Left hindlimb (tissue), 1 donor: ENCODE measurements at regions not wholly inside any gene's neighbourhood (a gene's known extent, or its start where the extent isn't known, plus 50 kb on each side); places are given as distances from the start of the nearest gene placed in this dataset.
A peak's percentile ranks its signal among the peaks of the same experiment; 100 is the strongest.
"Not testable (repeated sequence)": the region's sequence is repeated elsewhere in the genome, so short reads cannot be mapped to it uniquely, and the experiment has no call there.

Experiments used
- DNase-seq: peaks from one replicate; pipeline ENCODE4 v3.0.0-alpha.2; 2018

- DNase-seq = no peak
Measured at GRCh38 chr4:24195991-24196736, 306.3 kb upstream of the PPARGC1A start.

DNA sequence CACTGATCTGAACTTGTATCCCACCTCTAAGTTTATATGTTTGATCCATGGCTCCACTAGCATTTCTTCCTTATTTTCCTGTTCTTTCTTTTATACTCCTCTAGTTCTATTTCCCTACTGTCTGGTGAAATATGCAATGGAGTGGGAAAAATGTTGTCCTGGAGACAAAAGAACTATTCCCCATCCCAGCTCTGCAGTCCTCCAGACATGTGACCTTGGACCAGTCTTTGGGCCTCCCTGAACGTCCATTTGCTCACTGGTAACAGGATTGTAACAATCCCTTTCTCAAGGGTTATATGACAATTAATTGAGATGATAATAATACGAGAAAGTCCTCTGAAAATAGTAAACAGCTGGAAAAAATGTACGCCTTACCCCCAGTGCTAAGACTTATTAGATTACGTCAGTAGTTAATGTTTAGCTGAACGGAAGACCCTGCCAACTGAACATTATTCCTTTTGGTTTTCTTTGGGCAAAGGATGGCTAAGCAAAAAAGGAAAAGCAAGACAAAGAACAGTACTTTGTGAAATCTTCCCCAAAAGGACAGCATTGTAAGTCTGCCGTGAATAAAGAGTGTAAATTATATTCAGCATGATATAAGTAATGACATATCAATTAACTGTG lies 302.3 kb upstream of the PPARGC1A start:
- DNase-seq = no peak

- peak; percentile 69 for DNase-seq
Measured at GRCh38 chr4:24190761-24191695, 301.2 kb upstream of the PPARGC1A start.

GRCh38 chr4:24188459-24188858 lies 298.6 kb upstream of the PPARGC1A start:
- DNase-seq = no peak

DNA sequence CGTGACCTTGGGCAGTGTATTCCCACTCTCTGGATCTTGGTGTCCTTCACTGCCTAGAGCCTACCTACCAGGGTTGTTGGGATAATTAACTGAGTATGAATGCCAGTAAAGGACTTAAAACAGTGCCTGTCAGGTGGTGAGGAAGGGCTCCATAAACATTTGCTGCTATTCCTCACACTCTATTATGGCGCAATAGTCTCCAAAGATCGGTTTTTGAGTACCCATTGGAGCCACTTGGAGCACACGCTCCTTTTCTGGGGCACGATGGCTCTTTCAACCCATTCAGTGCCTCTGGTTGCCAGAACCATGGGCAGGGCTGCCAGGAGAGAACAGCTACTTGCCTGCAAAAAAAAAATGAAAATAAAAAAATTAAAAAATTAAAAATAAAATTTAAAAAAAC lies 296.6 kb upstream of the PPARGC1A start:
- no peak for DNase-seq

- no peak for DNase-seq
Measured at GRCh38 chr4:24181005-24181404, 291.2 kb upstream of the PPARGC1A start.

- DNase-seq = no peak
Measured at GRCh38 chr4:24180586-24180985, 290.7 kb upstream of the PPARGC1A start.

DNA sequence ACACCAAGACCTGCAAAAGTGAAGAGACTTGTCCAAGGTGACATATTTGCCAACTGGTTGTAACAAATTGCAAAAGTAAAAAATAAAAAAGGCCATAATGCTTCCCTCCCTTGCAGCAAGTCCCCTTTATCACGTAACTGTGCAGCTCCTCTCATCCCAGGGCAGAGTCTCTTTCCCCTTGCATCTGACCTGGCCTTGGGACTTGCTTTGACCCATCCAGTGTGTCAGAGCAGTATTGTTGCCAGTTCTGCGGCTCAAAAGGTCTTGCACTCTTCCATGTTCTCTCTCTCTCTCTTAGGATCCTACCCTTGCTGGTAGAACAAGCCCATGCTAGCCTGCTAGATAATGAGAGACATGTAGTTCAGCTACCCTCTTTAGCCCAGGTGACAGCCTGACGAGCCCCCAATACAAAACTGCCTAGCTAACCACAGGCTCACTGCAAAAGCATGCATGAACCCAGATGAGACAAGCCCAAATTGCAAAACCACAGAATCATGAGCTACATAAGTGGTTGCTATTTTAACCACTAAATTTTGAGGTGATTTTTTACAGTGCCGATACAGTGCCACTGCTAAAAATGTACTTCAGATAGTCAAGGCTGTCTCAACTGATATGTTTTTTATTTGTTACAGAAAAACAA lies 289.5 kb upstream of the PPARGC1A start:
- no peak for DNase-seq

- DNase-seq = not testable (repeated sequence)
Measured at GRCh38 chr4:24177443-24177842, 287.6 kb upstream of the PPARGC1A start.

DNA sequence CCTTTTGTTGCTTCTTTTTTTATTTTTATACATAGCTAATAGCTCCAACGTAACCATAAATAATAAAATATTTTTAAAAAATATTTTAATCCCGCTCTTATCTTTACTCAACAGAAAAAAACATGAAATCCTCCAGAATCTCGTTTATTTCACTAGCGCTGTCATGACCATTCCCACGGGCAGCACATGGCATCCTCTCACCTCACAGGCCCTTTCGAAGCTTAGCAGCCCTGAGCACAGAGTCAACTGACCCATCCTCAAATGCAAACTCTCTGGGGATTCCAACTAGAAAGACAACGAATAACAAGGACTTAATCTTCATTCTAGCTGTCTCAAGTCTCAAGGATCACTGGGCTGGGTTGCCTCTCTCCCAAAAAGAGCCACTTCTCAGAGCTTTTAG lies 285.9 kb upstream of the PPARGC1A start:
- DNase-seq = no peak

GRCh38 chr4:24174602-24175001 lies 284.8 kb upstream of the PPARGC1A start:
- peak; percentile 42 for DNase-seq

DNA sequence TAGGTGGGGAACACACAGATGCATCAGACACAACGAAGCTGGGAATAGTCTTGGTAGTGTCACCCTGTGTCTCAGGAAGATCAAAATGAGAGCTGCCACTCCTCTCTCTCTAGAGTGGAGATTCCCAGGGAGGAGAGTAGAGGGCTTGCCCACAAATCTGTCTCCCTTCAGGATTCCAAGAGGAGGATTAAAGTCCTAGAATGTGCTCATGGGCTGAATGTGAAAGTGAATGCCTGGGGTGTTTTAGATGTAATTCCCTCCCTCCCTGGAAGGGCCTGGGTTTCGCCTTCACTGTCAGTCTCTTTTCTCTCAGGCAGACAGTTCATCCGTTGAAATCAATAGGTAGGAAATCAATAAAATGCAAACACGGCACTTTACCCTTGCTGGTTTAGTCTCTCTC lies 282.6 kb upstream of the PPARGC1A start:
- DNase-seq = no peak

DNA sequence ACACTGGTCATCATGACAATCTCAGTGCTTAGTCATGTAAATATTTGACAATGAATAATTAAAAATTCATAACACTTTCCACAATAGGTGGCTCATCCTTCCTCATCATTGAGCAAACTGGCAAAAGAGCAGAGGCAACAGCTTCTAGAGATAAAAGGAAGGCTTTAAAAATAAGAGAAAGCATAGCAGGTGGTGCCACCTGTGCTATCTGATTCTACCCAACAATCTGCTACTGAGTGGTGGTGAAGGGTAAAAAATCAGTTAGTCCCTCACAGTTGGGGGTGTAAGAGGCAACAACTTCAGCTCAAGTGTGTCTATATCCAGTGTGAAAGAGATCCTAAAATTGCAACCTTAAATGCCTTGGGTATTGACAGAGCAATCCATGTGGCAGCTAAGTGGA lies 280.1 kb upstream of the PPARGC1A start:
- DNase-seq = no peak

DNA sequence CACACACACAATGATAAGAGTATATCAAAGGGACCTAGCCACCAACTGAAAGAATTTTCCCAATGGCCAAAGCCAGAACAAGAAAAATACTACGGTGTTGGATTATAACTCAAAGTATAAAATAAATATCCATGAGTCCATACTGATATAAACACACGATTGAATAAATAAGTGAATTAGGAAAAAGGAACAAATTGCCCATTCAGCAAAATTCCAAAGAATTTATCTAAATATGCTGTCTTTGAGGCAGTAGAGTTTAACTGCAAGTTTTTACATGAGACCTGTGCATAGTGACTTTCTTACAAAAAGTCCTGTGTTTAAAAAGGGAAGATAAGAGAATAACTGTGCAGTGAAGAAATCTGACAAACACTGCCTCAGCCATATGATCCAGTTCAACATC lies 278.8 kb upstream of the PPARGC1A start:
- DNase-seq = no peak

DNA sequence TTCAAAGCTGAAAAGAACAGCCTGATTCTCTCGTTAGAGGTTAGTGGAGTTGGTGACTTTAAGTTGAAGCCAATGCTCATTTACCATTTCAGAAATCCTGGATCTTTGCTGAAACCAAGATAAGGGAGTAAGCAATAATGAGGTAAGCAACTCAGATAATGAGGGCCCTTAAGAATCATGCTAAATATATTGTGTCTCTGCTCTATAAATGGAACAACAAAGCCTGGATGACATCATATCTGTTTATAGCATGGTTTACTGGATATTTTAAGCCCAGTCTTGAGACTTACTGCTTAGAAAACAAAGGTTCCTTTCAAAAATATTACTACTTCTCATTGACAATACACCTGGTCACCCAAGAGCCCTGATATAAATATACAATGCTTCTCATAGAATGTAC lies 276.7 kb upstream of the PPARGC1A start:
- no peak for DNase-seq

- no peak for DNase-seq
Measured at GRCh38 chr4:24164797-24165196, 274.9 kb upstream of the PPARGC1A start.

GRCh38 chr4:24164054-24164693 lies 274.3 kb upstream of the PPARGC1A start:
- no peak for DNase-seq

DNA sequence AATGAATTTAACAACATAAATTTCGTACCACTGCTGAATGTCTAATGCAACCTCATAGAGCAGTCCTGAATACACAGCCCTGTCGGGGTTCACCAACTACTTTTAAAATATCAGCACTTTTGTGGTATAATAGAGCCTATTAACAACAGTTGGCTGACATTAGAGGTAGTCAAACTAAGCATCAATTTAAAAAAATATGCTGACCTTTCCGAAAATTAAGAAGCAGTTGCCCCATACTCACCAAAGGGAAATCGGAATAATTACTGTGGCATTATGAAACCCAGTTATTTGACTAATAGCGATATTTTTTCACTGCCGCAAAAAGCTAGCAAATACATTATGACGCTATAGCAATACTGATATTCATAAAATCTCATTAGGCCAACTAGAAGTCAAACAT lies 273.5 kb upstream of the PPARGC1A start:
- DNase-seq = no peak

DNA sequence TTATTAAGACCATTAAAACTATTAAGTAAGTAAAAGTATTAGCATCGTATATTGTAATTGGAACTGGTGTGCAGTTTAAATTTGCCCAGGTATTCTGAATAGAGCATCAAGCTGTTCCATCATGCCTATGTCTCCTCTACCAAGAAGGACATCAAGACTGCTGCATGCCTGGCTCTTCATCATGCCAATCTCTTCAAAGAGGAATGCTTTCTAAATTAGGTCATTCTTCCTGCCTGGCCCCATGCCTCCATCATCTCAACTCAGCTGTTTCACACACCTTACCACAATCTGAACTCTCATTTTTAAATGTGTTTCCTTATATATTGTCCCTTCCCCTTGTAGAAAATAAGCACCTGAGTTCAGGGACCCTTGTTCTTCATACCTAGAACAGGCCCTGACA lies 270.5 kb upstream of the PPARGC1A start:
- no peak for DNase-seq

DNA sequence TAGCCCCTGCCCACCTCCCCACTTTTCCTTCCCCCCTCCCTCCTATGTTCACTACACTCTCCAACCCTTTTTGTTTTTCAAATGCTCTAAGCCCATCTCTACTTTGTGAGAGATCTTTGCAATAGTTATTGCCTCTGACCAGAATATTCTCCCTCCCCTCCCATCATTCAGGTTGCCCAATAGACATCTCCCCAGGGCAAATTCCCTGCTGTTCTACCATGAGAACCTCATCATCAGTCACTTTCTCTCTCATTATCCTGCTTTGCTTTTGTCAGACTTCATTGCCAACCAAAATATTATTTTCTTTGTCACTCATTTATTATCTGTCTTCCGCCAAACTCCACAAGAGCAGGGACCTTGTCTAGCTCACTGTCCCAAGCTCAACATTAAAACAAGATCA lies 268.2 kb upstream of the PPARGC1A start:
- no peak for DNase-seq

GRCh38 chr4:24150034-24150433 lies 260.2 kb upstream of the PPARGC1A start:
- DNase-seq = no peak

DNA sequence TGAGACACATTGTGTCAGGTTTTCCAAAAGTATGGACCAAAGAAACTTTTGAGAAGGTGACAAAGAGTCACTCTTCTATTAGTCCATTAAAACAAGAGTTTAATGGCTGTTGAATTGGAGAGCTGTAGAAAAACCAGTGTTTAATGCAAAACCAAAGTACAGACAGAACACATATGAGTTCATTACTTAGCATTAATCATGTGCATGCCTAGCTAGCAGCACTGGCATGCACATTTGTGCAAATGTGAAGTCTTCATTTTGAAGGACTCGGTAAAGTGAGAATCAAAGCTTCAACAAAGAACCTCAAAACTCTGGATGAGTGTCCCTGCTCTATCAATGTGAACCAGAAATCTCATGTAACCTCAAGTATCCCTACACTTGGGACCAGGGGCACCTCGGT lies 256.3 kb upstream of the PPARGC1A start:
- no peak for DNase-seq

GRCh38 chr4:24145591-24145990 lies 255.7 kb upstream of the PPARGC1A start:
- DNase-seq = no peak
